H1 (cell line): ENCODE measurements at regions not wholly inside any gene's neighbourhood (a gene's known extent, or its start where the extent isn't known, plus 50 kb on each side); places are given as distances from the start of the nearest gene placed in this dataset.

Experiments
- CTCF ChIA-PET: fragments of 300-600 bp; sonication (Branson Sonifier 250); formaldehyde crosslinking; loops from one replicate; lab custom pipeline; 2021; ENCODE audit not compliant: partially characterized antibody; lab: Charles Lee
- POLR2A ChIA-PET: fragments of 300-600 bp; sonication (Branson Sonifier 250); formaldehyde crosslinking; loops from one replicate; lab custom pipeline; 2021; ENCODE audit warnings: inconsistent platforms; ENCODE audit not compliant: partially characterized antibody; lab: Charles Lee
- DNase-seq, 2 experiments: peaks; one replicate each; pipeline versions ENCODE4 v3.0.0 to v3.0.0-alpha.2; 2010 to 2022; ENCODE audit warnings: low spot score in 2 of 2, low read depth in 1 of 2, mixed read lengths in 1 of 2
- FAIRE-seq: peaks from 2 replicates; lab custom pipeline; 2011; peaks lifted over from hg19 to GRCh38; lab: Jason Lieb, UNC
- H2AFZ ChIP-seq: 2 replicates; pipeline ENCODE4 v1.8.1; 2012; ENCODE audit warnings: low read length, inconsistent platforms
- H2AK5ac ChIP-seq: 2 replicates; pipeline ENCODE4 v1.6.1; 2013; ENCODE audit warnings: low read depth, low read length
- H2BK120ac ChIP-seq: replicated peaks from 2 replicates; pipeline ENCODE3; 2013; ENCODE audit warnings: low read depth, low read length, inconsistent platforms
- H2BK12ac ChIP-seq: 2 replicates; pipeline ENCODE4 v1.6.1; 2013; ENCODE audit warnings: low read depth, low read length
- H2BK15ac ChIP-seq: 2 replicates; pipeline ENCODE4 v1.6.1; 2013; ENCODE audit warnings: low read length
- H2BK20ac ChIP-seq: 2 replicates; pipeline ENCODE4 v1.6.1; 2013; ENCODE audit warnings: low read length
- H2BK5ac ChIP-seq: 2 replicates; pipeline ENCODE4 v1.6.1; 2013; ENCODE audit warnings: low read depth, low read length
- H3K14ac ChIP-seq: 2 replicates; pipeline ENCODE4 v1.6.1; 2013; ENCODE audit warnings: inconsistent platforms; ENCODE audit not compliant: insufficient read length
- H3K18ac ChIP-seq: 2 replicates; pipeline ENCODE4 v1.6.1; 2013; ENCODE audit warnings: low read length; ENCODE audit errors: extremely low read depth
- H3K23ac ChIP-seq: 2 replicates; pipeline ENCODE4 v1.6.1; 2013; ENCODE audit warnings: inconsistent platforms; ENCODE audit not compliant: insufficient read length
- H3K23me2 ChIP-seq: 2 replicates; pipeline ENCODE4 v1.6.1; 2013; ENCODE audit warnings: low read depth, low read length
- H3K27ac ChIP-seq: 2 replicates; pipeline ENCODE4 v1.6.1; 2011; ENCODE audit warnings: low read depth, low read length, inconsistent platforms
- H3K27me3 ChIP-seq, 4 experiments: replicated peaks in 1 of 4; 1 replicate in 1 of 4; 2 replicates in 3 of 4; pipeline versions ENCODE4 v1.6.1 to v1.8.1; 2011 to 2013; ENCODE audit warnings: low read length in 3 of 4, mild to moderate bottlenecking in 3 of 4, inconsistent platforms in 2 of 4, mixed read lengths in 2 of 4, moderate library complexity in 1 of 4; ENCODE audit not compliant: control insufficient read depth in 3 of 4, insufficient read depth in 3 of 4; ENCODE audit errors: extremely low read depth in 1 of 4
- H3K36me3 ChIP-seq, 4 experiments: 2 replicates each; pipeline versions ENCODE4 v1.6.1 to v1.8.1; 2011 to 2013; ENCODE audit warnings: mild to moderate bottlenecking in 4 of 4, low read length in 3 of 4, moderate library complexity in 2 of 4, control low read depth in 1 of 4, inconsistent platforms in 1 of 4; ENCODE audit not compliant: insufficient read depth in 4 of 4, control insufficient read depth in 2 of 4
- H3K4ac ChIP-seq: replicated peaks from 2 replicates; pipeline ENCODE3; 2013; ENCODE audit warnings: low read length, low read depth, mixed read lengths, inconsistent platforms; ENCODE audit not compliant: insufficient read length
- H3K4me1 ChIP-seq, 4 experiments: replicated peaks in 1 of 4; 1 replicate in 1 of 4; 2 replicates in 3 of 4; pipeline versions ENCODE4 v1.6.1 to v1.8.1; 2011 to 2013; ENCODE audit warnings: low read length in 3 of 4, inconsistent platforms in 2 of 4, mixed read lengths in 1 of 4; ENCODE audit not compliant: insufficient read depth in 4 of 4, control insufficient read depth in 3 of 4
- H3K4me2 ChIP-seq, 2 experiments: 2 replicates each; pipeline versions ENCODE4 v1.6.1 to v1.8.1; 2011 to 2013; ENCODE audit warnings: low read depth in 2 of 2, low read length in 2 of 2, control low read depth in 1 of 2, inconsistent platforms in 1 of 2, mild to moderate bottlenecking in 1 of 2; ENCODE audit not compliant: insufficient read depth in 1 of 2
- H3K4me3 ChIP-seq, 4 experiments: fragments of 200-600, 300-600 bp in 1 of 4; sonication (generic), shearing (Covaris generic), sonication (Bioruptor Twin) in 1 of 4; 2 replicates each; pipeline versions ENCODE4 v1.5.1 to v1.8.1; 2011 to 2016; ENCODE audit warnings: low read length in 4 of 4, low read depth in 3 of 4, control low read depth in 2 of 4, inconsistent platforms in 2 of 4, mild to moderate bottlenecking in 2 of 4, mixed read lengths in 1 of 4, moderate library complexity in 1 of 4; ENCODE audit not compliant: insufficient read depth in 2 of 4; ENCODE audit errors: extremely low read depth in 1 of 4
- H3K56ac ChIP-seq: replicated peaks from 2 replicates; pipeline ENCODE3; 2013; ENCODE audit warnings: low read depth, mild to moderate bottlenecking, mixed read lengths, low read length, inconsistent platforms; ENCODE audit not compliant: insufficient read length
- H3K79me1 ChIP-seq: 2 replicates; pipeline ENCODE4 v1.6.1; 2013; ENCODE audit warnings: low read depth, low read length, control low read depth
- H3K79me2 ChIP-seq, 2 experiments: 2 replicates each; pipeline versions ENCODE4 v1.6.1 to v1.8.1; 2012 to 2013; ENCODE audit warnings: low read length in 2 of 2, mild to moderate bottlenecking in 2 of 2, inconsistent platforms in 1 of 2; ENCODE audit not compliant: insufficient read depth in 2 of 2, control insufficient read depth in 1 of 2
- H3K9ac ChIP-seq, 4 experiments: replicated peaks in 1 of 4; 1 replicate in 1 of 4; 2 replicates in 3 of 4; pipeline versions ENCODE4 v1.6.1 to v1.8.1; 2011 to 2013; ENCODE audit warnings: low read depth in 3 of 4, low read length in 3 of 4, control low read depth in 2 of 4, mild to moderate bottlenecking in 2 of 4, moderate library complexity in 2 of 4, inconsistent platforms in 1 of 4; ENCODE audit errors: extremely low read depth in 1 of 4
- H3K9me3 ChIP-seq, 2 experiments: 2 replicates each; pipeline versions ENCODE4 v1.6.1 to v1.8.1; 2012 to 2013; ENCODE audit warnings: mild to moderate bottlenecking in 2 of 2, moderate library complexity in 2 of 2, control low read depth in 1 of 2, inconsistent platforms in 1 of 2, low read depth in 1 of 2, low read length in 1 of 2, mixed read lengths in 1 of 2; ENCODE audit not compliant: insufficient read depth in 2 of 2
- H4K20me1 ChIP-seq, 2 experiments: replicated peaks in 1 of 2; 2 replicates each; pipeline versions ENCODE3 to v1.8.1; 2011 to 2013; ENCODE audit warnings: inconsistent platforms in 2 of 2, low read length in 2 of 2, mild to moderate bottlenecking in 1 of 2; ENCODE audit not compliant: insufficient read depth in 2 of 2, control insufficient read depth in 1 of 2
- H4K5ac ChIP-seq: 2 replicates; pipeline ENCODE4 v1.6.1; 2013; ENCODE audit warnings: low read length, low read depth, mixed read lengths, inconsistent platforms; ENCODE audit not compliant: insufficient read length
- H4K8ac ChIP-seq: 2 replicates; pipeline ENCODE4 v1.8.0; 2013; ENCODE audit warnings: mild to moderate bottlenecking, moderate library complexity, low read length, inconsistent platforms; ENCODE audit not compliant: insufficient read depth; ENCODE audit errors: extremely low read depth
- H4K91ac ChIP-seq: replicated peaks from 2 replicates; pipeline ENCODE3; 2013; ENCODE audit warnings: low read length, mixed read lengths, inconsistent platforms; ENCODE audit not compliant: insufficient read length
- ATF2 ChIP-seq: IDR thresholded peaks from 2 replicates; pipeline ENCODE4 v1.6.1; 2012; ENCODE audit warnings: low read length, inconsistent platforms
- BACH1 ChIP-seq: IDR thresholded peaks from 2 replicates; pipeline ENCODE4 v1.6.1; 2012; ENCODE audit warnings: low read length, improper control_type of control experiment
- BCL11A ChIP-seq, 2 experiments: IDR thresholded peaks; one replicate each; pipeline ENCODE4 v1.6.1; 2011; ENCODE audit warnings: low read depth in 2 of 2, low read length in 2 of 2, mild to moderate bottlenecking in 2 of 2
- BRCA1 ChIP-seq: IDR thresholded peaks from 2 replicates; pipeline ENCODE4 v1.6.1; 2012; ENCODE audit warnings: low read depth, low read length, improper control_type of control experiment
- KDM1A ChIP-seq: fragments of 200-600, 300-600 bp; sonication (generic); IDR thresholded peaks from 2 replicates; pipeline ENCODE4 v1.7.1; 2016; ENCODE audit warnings: mild to moderate bottlenecking, low read length, borderline replicate concordance
- ZNF274 ChIP-seq: IDR thresholded peaks from 2 replicates; pipeline ENCODE4 v1.7.0; 2012; ENCODE audit warnings: low read length, borderline replicate concordance; ENCODE audit errors: extremely low read depth
- WGBS, 2 experiments: shearing (Covaris generic) in 1 of 2; methylation state at CpG; one replicate each; pipeline versions ENCODE4 v1.1.6 to v1.1.7; 2013 to 2015; ENCODE audit warnings: low lambda C conversion rate in 2 of 2, mixed read lengths in 2 of 2, inconsistent platforms in 1 of 2, low coverage in 1 of 2, missing lambda C conversion rate in 1 of 2; ENCODE audit not compliant: insufficient replicate concordance in 2 of 2, insufficient coverage in 1 of 2, insufficient read length in 1 of 2; ENCODE audit errors: extremely low coverage in 1 of 2, missing lambda C conversion rate in 1 of 2; 5-methylcytosine and 5-hydroxymethylcytosine counted together
- TF ChIP-seq, protein P1 (sequence below): IDR thresholded peaks from 2 replicates; pipeline ENCODE4 v1.6.1; 2011; ENCODE audit warnings: low read depth, mild to moderate bottlenecking, low read length; ENCODE audit not compliant: insufficient read depth

DNA sequence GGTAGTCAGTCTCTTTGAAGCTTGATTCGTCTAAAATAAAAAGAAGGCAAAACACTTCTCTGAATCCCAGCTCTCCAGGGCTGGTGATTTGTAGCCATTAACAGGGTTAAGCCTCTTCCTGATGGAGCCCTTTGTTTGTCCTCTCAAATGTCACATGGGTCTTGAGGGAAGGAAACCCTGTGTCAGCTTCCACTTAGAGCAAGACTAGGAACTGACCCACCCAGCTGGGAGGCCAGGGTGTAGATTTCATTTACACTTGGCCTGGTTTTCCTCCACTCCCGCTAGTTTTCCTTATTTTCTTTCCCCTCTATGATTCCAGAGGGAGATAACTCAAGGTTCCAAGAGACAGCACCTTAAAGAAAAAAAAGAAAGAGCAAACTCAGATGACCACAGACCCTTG, 230.5 kb upstream of the EGLN3 start:
- Histone ChIP-seq H3K18ac (no peak overlapping the region), H4K91ac (no peak overlapping the region), H3K27me3 (no peaks in the 10 kb centered on the region), H2BK120ac (no peak overlapping the region), H3K56ac (no peak overlapping the region), H4K5ac (no peak overlapping the region), H2BK12ac (no peak overlapping the region), H3K14ac (no peak overlapping the region), H3K9me3 (no peaks in the 10 kb centered on the region), H3K79me1 (no peaks in the 10 kb centered on the region), H4K8ac (no peak overlapping the region), H3K79me2 (no peaks in the 10 kb centered on the region), H3K27ac (no peak overlapping the region), H3K4me2 (no peak overlapping the region), H3K23ac (no peak overlapping the region), H3K4me3 (no peak overlapping the region), H3K4ac (no peak overlapping the region), H3K9ac (no peak overlapping the region), H2BK20ac (no peak overlapping the region), H3K36me3 (no peaks in the 10 kb centered on the region), H2BK5ac (no peak overlapping the region), H2AK5ac (no peak overlapping the region), H2BK15ac (no peak overlapping the region), H4K20me1 (no peaks in the 10 kb centered on the region), H3K4me1 (peaks cover 0 to 3% (median 0%) of the 10 kb centered on the region in 4 experiments; a peak in 1 of 7 replicates), H3K23me2 (no peaks in the 10 kb centered on the region), H2AFZ (peak overlapping the region; percentile 4; the same call in 1 of the 2 replicates)
- TF ChIP-seq BCL11A (IDR thresholded peaks at IDR 0.05; ENCODE audit: low read depth in 2 of 2, low read length in 2 of 2), result no peak
- TF ChIP-seq KDM1A, result no peak
- no peak for TF ChIP-seq BRCA1
- no peak for TF ChIP-seq ZNF274
- TF ChIP-seq BACH1, result no peak
- no peak for TF ChIP-seq ATF2
- TF ChIP-seq, protein P1, sequence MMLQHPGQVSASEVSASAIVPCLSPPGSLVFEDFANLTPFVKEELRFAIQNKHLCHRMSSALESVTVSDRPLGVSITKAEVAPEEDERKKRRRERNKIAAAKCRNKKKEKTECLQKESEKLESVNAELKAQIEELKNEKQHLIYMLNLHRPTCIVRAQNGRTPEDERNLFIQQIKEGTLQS, result no peak
- no peak for FAIRE-seq
- POLR2A ChIA-PET, result no interaction called here
- no peak for DNase-seq
- CTCF ChIA-PET, result interaction anchor here (1.3 to 1.7 kb wide), 2 partner anchors 15 to 341 kb away, joined by 3 to 4 read pairs; no protein-coding TSS in a partner anchor
- WGBS, 2 experiments, result 87% methylated on average over 2 of the region's 2 CpGs; no CpG with 5 or more reads in 1 of the 2 experiments
